AG08396 (cell line): ENCODE measurements at regions not wholly inside any gene's neighbourhood (a gene's known extent, or its start where the extent isn't known, plus 50 kb on each side); places are given as distances from the start of the nearest gene placed in this dataset.
"Not testable (repeated sequence)": the region's sequence is repeated elsewhere in the genome, so short reads cannot be mapped to it uniquely, and the experiment has no call there.

Source experiments
- DNase-seq: peaks from one replicate; pipeline ENCODE4 v3.0.0; 2012; ENCODE audit warnings: low spot score, mixed read lengths

DNA sequence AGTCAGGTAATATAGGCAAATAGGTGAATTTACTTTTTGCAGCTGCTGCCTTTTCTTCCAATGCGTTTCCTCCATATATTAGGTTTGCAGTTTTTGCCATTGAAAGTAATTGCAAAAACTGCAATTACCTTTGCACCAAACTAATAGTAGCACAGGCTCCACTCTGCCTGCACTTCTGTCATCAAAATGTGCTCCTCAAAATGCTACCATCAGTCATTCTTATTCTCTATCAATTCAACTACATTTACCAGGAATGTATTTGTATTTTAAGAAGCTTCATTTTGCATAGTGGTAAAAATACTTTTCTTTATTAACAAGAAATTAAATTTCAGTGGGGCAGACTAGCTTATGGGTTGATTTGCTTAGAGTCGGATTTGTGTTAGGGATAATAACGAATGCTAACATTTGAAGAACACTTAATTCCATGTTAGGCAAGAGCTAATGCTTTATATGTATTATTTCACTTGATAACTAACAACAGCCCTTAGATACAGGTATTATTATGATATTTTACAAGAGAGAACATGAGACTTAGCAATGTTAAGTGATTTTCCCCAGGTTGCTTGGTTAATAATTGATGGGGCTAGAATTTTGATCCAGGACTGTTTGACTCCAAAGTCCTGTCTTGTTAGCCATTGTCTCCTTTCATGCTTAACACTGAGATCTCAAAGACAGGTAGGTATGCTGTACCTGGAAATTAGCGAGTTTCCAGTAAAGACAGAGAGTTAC is 300.4 kb downstream of the MAN2A1 start:
- no peak for DNase-seq

DNA sequence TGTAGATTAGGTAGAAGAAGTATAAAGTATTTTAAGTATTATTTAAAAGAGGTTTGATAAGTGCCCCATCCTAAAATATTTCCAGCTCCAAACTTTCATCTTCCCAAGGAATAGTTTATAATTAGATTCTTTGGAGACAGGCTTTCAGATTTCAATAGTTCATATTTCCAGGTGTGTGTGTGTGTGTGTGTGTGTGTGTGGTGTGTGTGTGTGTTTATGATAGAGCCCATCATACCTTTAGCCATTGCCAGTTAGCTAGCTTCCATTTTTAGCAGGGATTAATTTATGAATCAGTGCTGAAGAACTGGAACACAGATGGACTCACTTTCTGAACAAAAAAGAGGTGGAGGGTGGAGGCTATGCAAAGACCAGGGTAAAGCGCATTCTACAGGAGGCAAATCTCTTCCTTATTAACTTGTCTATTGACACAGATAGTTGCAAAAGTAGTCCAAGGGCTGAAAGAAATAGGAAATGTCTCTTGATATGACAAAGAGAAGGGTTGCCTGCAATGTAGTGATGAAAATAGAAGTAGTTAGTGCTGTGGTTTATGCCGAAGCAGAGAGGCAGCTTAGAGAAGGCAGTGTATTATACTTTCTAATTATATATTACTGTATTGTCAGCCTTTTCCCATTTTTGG is 301.1 kb downstream of the MAN2A1 start:
- no peak for DNase-seq

DNA sequence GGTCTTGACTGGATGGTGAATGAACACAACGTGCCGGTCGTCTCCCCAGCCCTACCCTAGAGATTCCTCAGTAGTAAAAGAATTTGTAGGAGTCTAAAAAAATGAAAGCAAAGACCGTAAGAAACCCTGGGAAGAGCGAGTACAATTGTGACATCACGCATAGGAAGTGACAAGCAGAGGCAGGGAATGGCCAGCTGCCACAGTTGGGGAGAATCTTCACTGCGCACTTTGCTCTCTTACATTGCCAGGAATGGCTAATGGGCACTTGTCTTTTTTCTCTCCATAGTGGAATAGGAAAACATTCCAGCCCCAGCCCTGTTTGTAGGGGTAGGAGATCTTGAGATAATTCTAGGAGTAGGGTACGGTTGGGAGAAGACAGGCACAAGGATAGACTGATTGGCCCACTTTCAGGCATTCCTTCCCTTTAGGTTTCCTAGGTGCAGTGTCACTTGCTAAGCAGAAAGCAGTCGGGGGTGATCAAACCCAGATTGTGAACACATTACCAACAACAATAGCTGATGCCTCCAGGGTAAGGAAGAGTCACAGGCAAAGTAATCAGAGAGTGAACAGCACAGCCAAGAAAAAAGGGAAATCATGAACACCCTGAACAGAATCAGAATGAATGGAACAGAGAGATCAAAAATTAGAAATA is 302.7 kb downstream of the MAN2A1 start:
- DNase-seq: no peak

DNA sequence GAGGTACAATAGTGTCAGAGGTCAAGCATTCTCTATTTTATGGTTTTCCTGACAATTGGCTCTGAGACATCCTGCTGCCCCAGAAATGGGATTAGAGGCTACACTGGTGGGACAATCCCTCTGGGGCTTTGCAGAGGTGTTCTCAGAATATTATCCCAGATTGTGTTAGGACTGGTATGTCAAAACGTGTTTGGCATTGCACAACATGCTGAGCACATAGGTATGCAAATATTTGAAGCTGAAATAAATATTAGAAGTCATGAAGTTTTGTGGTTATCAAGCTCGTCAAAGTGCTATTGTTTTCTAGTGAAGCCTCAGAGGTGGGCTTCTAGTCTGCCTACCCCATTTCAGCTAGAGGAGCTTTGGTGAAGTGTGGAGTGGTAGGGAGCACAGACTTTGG is 304.4 kb downstream of the MAN2A1 start:
- DNase-seq: no peak

DNA sequence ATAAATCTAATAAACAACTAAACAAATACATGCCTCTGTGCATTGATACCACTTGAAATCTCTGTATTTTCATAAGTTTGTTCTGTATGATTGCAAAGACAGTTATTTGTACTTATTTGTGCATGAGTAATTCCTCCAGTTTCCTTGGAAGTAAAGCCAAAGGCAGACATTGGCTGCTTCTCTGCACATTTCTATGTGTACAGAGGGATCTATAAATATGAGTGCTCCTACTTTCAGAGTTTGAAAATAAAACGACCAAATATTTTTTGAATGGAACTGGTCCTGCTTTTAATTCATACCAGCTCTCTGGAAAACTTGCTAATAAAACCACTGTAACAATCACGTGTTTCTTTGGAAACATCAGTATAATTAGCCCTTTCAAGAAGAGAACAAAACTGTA is 306.5 kb downstream of the MAN2A1 start:
- no peak for DNase-seq

DNA sequence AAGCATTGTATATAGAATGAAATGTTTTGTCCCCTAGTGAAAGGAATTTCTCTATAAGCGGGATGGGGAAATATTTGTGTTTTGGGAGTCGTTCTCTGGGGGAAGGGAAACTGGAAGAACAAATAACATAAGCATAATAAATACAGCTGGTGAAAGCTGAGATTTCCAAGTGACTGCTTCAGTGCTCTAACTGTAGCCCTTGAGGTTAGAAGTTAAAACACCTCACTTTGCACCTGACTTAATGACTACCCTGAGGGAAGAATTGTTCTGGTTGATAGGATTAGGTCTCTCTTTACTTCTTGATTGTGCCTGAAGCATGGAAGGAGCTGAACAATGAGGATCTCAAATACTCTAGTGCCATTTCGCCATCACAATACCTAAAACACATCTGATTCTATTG is 307.4 kb downstream of the MAN2A1 start:
- no peak for DNase-seq

DNA sequence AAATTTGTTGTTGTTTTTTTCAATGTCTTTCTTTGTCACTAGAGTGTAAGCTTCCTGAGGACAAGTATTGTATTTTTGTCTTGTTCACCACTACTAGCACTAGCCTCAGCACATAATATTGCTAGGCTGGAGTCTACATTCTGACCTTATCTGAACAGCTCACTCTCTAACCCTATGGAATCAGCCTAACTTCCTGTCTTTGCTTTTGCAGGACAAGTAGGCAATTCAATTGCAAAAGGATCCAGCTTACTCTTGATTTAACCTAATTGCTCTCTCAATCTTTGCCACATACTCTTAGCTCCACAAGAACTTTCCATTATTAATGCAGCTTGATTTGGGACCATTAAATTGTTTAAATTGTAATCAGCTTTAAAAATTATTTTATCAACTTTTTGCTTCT is 308.5 kb downstream of the MAN2A1 start:
- no peak for DNase-seq

DNA sequence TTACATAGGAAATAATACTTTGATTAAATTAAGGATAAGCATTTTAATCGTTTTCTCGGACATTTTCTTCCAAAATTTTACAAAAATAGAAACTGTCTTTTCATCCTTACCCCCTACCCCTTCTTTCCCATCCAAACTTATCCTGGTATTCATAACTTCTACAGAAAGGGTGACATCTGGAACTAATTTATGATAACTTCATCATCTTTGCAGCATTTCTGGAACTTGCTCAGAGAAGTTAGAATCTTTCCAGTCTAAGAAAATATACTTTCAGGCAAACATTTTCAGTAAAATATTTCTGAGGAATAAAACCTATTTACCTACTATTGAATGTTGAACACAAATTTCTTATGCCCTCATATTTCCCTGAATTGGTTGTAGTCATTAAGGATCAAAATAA is 309.0 kb downstream of the MAN2A1 start:
- no peak for DNase-seq

DNA sequence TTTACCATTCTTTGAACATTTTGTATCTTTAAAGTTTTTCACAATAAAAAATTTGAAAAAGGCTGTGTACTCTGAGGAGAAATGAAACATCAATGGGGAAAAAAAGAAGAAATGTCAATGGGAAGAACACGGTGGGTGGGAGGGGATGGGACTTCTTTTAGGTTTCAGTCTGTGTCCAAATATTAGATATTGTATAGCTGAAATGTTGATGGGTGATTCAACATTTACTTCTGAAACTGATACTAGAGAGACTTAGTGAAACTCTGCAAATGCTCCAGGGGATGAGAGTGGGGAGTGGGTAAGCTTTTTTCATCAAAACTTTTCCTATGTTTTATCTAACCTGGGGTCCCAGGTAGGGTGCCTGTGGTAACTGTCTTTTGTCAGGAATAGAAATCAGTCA is 311.9 kb downstream of the MAN2A1 start:
- no peak for DNase-seq

DNA sequence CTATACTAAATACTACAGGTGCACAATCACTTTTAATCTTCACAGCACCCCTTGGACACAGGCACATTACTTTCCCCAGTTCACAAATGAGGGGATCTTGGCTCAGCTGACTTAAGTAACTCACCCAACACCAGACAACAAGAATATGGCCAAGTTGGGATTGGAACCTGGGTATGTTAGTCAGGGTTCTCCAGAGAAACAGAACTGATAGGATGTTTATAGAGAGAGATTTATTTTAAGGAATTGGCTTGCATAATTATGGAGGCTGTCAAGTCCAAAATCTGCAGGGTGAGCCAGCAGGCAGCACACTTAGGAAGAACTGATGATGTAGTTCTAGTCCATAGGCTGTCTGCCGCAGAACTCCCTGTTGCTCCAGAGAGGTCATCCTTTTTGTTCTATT is 312.9 kb downstream of the MAN2A1 start:
- no peak for DNase-seq

DNA sequence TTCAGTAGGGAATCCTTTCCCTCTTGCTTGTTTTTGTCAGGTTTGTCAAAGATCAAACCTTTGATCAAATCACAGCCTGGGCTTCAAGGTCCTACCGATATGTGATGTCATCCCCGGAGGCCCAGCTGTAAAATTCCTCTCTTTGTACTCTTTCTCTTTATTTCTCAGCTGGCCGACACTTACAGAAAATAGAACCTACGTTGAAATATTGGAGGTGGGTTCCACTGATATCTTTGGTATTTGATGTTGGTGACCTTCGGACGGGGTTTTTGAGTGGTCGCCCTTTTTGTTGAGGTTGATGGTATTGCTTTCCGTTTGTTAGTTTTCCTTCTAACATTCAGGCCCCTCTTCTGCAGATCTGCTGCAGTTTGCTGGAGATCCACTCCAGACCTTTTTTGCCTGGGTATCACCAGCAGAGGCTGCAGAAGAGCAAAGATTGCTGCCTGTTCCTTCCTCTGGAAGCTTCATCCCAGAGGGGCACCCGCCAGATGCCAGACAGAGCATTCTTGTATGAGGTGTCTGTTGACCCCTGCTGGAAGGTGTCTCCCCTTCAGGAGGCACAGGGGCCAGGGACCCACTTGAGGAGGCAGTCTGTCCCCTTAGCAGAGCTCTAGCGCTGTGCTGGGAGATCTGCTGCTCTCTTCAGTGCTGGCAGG is 316.3 kb downstream of the MAN2A1 start:
- not testable (repeated sequence) for DNase-seq

DNA sequence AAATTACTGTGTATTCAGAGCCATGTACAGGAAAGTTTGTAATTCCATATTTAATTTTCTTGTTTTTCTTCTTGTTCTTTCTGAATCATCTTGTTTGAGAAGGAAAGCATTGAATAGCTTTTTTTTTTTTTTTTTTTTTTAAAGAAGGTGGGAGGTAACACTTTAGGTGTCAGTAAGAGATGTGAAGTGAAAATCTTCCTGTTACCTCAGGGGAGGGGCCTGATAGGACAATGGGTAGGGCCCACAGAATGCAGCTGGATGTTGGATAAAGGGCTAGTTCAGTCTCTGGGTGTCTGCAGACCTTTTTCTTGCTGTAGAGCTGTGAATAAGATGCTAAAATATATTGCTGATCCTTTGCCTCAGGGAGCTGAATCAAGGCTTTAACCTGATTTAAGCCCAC is 317.4 kb downstream of the MAN2A1 start:
- DNase-seq: no peak

DNA sequence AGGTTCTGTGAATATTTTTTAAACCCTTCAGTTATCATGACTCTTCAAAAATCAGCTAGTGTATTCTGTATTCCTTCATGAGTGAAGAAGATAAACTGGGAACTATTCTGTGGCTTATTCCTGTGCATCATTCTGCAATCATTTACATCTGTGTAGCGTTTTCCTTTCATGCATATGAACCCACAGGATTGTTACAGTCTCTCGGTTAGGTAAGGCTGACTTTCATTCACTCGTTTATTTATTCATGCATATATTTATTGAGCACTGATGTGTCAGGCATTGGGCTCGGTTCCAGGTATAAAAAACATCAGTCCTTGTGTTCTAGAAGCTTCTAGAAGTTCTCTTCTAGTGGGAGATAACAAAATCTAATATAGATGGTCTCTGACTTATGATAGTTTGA is 318.4 kb downstream of the MAN2A1 start:
- DNase-seq: no peak

DNA sequence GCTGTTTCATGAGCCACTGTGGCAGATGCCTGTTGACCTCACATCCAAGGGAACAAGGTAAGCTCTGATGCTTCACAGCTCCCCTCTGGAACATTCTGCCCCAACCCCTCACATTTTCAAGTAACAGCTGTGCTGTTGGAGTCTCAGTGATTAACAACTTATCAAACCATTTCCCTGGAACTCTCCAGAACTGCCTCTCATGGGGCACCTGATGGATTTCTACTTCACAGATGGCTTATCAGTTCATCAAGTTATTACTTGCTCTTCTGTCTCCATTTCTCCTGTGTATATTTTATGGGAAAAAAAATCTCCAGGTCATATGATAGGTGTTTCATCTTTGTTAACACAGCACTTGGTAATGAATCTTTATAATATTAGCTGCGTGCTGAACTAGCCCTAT is 322.4 kb downstream of the MAN2A1 start:
- DNase-seq: no peak

DNA sequence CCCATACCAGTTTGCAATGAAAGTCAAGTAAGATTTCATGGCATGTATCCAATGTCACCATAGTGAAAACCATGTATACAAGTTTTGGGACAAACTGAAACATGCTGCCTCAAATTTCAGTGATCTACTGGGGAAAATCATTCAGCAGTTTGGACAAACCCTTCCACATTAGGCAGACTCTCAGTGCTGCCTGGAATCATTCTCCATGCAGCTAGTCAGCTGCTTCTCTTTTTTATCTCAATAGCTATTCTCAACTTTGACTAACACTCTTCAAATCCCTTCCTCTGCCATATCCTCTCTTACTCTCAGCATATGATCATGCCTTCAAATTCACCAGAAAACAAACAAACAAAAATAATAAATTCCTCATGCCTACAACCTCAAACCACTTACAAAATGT is 323.3 kb downstream of the MAN2A1 start:
- DNase-seq: no peak

DNA sequence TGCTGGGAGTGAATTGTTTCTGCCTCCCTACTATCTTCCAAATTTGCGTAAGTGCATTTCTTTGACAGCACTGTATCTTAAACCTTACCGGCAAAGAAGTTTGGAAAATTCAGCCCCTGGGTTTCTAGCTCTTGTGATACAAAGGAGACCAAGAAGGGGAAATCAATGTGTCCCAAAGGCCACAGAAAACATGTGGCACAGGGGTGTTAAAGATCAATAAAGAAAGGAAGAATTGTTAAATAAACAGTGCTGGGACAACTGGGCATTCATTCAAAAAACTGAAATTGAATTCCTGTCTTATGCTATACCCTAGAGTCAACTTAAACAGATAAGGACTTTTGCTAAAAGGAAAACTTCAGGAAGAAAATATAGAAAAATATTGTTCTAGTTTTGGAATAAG is 328.1 kb downstream of the MAN2A1 start:
- DNase-seq: no peak

DNA sequence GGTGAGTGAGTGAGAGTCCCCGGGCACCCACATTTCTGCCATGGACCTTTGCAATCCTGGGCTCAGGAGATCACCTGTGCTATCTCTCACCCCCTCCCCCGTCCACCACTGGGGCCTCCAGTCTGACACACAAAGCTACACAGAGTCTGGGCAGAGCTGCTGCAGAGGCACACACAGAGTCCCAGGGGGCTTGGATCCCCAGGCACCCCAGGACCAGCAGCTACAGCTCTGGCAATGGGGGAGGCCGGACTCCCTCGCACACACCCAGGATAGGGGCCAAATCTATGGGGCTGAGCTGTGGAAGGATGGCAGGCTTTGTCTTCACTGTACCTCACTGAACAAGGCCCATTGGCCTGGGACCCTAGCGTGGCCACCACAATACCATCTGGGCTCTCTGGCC is 328.8 kb downstream of the MAN2A1 start:
- no peak for DNase-seq

DNA sequence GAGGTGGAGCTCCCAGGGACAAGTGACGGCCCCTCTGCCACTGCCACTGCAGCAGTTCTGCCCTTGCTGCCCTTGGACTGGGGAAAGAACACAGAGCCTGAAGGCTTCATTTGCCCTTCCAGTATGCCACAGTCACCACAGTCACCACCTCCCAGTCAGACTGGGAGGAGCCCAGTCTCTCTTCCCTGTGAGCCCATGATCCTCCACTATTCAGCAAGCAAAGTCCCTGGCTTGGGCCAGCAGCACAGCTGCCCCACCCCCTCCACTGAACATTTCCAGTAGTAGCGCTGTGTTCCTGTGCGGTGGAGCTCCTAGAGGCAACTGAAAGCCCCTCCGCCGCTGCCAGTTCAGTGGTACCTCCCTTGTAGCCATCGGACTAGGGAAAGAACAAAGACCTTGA is 329.4 kb downstream of the MAN2A1 start:
- DNase-seq: no peak

DNA sequence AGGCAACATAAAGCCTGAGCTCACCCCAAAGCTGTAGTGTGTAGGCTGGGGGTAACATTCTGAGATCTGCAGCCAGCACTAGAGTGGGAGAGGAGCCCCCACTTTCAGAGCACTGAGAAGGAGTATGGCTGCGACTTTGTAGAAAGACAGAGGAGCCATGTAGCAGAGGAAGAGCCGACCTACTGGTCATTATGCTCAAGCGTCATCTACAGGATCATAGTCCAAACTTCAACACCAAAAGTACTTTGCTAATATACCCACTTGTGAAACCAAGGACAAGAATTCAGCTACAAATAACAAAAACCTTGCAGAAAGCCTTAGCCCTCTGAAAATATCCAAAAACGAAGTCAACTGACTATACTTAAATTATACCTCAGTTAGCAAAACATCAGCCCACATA is 330.1 kb downstream of the MAN2A1 start:
- DNase-seq: no peak

DNA sequence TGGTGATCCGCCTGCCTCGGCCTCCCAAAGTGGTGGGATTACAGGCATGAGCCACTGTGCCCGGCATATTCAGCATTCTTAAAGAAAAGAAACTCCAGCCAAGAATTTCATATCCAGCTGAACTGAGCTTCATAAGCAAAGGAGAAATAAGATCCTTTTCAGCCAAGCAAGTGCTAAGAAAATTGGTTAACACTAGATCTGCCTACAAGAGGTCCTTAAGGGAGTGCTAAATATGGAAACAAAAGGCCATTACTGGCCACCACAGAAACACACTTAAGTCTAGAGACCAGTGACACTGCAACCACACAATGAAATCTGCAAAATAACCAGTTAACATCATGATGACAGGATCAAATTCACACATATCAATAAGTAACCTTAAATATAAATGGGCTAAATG is 331.5 kb downstream of the MAN2A1 start:
- no peak for DNase-seq

DNA sequence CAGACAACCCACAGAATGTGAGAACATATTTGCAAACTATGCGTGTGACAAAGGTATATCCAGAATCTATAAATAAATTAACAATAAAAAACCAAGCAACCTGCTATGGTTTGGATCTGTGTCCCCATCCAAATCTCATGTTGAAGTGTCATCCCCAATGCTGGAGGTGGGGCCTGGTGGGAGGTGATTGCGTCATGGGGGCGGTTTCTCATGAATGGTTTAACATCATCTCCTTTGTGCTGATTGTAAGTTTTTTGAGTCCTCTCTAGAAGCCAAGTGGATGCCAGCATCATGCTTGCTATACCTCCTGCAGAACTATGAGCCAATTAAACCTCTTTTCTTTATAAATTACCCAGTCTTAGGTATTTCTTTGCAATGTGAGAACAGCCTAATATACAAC is 335.4 kb downstream of the MAN2A1 start:
- DNase-seq: no peak

DNA sequence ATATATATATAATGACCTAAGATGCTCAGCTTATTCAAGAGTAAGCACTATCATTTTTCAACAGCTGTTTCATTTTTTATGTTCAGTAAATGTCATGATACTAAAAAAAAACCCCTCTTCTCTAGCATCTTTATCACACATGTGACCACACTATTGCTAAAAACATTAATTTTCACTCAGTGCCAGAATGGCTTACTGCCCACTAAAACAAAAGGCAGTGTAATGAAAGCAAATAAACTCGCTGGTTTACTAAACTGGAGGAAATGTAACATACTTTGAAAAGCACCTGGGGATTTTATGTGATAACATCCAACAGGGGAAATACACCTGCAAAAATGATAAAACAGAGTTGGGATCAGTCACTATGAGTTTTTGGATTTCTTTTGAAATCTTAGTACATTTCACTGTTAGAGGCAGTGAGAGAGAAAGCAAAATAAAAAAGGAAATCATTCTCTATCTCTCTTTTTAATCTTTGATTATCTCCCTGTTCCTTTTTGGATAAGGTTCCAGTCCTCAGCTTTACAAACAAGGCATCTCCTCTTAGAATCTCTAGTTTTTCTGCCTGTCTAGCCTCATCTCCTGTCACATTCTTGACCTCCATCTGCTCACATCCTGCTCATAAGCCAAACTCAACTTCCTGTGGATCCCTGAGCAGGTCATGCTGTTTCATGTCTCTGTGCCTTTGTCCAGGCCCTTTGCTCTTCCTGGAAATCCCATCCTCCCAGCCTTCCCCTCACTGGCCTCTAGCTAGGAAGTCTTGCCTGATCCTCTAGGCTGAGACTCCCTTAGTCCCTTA is 338.0 kb downstream of the MAN2A1 start:
- DNase-seq: no peak
